ENCODE measurements at regions not wholly inside any gene's neighbourhood (a gene's known extent, or its start where the extent isn't known, plus 50 kb on each side); places are given as distances from the start of the nearest gene placed in this dataset.

DNA sequence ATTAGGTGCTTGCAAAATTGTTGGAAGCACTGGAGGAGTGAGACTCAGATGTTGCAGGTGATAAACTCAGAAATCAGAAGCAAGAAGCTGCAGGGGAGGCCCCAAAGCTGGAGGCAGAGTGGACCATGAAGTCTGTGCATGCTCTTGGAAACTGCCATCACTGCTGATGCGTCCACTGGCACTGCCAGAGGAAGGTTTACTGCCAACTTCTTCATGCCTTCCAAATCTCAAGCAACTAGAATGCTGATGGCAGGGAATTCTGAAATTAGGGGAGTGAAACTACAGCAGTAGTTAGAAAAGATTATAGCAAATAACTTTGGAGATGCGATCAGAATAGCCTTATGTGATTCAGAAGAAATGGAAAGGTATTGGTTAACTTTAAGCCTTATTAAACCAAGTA, 277.1 kb upstream of the SDK2 start:
- 74 to 83% methylated on average over 2 of the region's 2 CpGs for WGBS, 2 donors
- Histone ChIP-seq H3K27ac (no peak overlapping the region), H3K4me3 (no peak overlapping the region), H3K4me1 (no peaks in the 10 kb centered on the region), H3K36me3 (no peaks in the 10 kb centered on the region), H3K27me3 (no peaks in the 10 kb centered on the region), H3K9me3 (peaks cover 0 to 16% (median 3%) of the 10 kb centered on the region in 4 donors)
- TF ChIP-seq POLR2A (IDR thresholded peaks at IDR 0.05) (no peak), EP300 (IDR thresholded peaks at IDR 0.05) (no peak), CTCF (IDR thresholded peaks at IDR 0.05) (no peak)
- DNase-seq (ENCODE audit: low spot score in 2 of 2), result no peak

GRCh38 chr17:73924114-73924908, 279.2 kb upstream of the RPL38 start:
- 81 to 83% methylated on average over 10 of the region's 10 CpGs for WGBS, 2 donors

GRCh38 chr17:73924909-73925186, 278.6 kb upstream of the RPL38 start:
- no peak overlapping the region for H3K27ac ChIP-seq

More at GRCh38 chr17:73924114-73924908, 279.2 kb upstream of the RPL38 start:
- H3K4me1 ChIP-seq, result no peaks in the 10 kb centered on the region
- no peak for DNase-seq (ENCODE audit: low spot score in 2 of 2)
- no peak overlapping the region for H3K27ac ChIP-seq
- no peaks in the 10 kb centered on the region for H3K27me3 ChIP-seq
- H3K4me3 ChIP-seq, result no peak overlapping the region
- TF ChIP-seq CTCF (IDR thresholded peaks at IDR 0.05), result no peak
- TF ChIP-seq EP300 (IDR thresholded peaks at IDR 0.05), result no peak
- no peak for TF ChIP-seq POLR2A (IDR thresholded peaks at IDR 0.05)
- no peaks in the 10 kb centered on the region for H3K36me3 ChIP-seq
- peaks cover 0 to 25% (median 3%) of the 10 kb centered on the region in 4 donors for H3K9me3 ChIP-seq

DNA sequence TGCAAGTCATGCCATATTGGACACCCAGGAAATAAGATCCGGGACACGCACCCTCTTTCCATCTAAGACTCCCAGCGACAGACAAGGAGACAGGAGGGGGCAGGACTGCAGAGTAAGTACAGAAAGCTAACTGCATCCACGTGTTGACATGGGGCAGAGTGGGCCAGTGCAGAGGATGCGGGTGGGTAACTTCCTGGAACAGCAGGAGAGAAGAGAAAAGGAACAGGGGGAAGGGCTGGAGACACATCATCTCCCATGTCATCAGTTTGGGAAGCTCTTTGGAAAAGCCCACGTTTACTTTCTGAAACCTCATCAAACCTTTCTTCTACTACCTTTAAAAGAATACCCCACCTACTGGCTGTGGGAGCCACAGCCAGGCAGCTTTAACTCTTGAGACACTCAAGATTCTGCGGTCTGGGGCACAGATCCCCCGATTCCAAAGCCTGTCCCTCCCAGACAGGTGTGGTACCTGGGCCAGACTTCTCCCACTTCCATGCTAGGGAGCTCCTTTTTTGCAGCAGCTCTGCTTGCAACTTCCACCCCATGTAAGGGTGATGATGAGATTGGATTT, 273.5 kb upstream of the RPL38 start:
- WGBS, 2 donors, result 44 to 51% methylated on average over 8 of the region's 8 CpGs

More at GRCh38 chr17:73924909-73925186, 278.6 kb upstream of the RPL38 start:
- no peak for TF ChIP-seq POLR2A (IDR thresholded peaks at IDR 0.05)
- TF ChIP-seq EP300 (IDR thresholded peaks at IDR 0.05), result no peak
- no peak for TF ChIP-seq CTCF (IDR thresholded peaks at IDR 0.05)
- Histone ChIP-seq H3K36me3 (no peaks in the 10 kb centered on the region), H3K27me3 (no peaks in the 10 kb centered on the region), H3K4me3 (no peak overlapping the region), H3K4me1 (no peaks in the 10 kb centered on the region), H3K9me3 (peaks cover 0 to 20% (median 3%) of the 10 kb centered on the region in 4 donors)
- no peak for DNase-seq (ENCODE audit: low spot score in 2 of 2)

More for the DNA sequence above, 273.5 kb upstream of the RPL38 start:
- DNase-seq (ENCODE audit: low spot score in 2 of 2), result no peak
- TF ChIP-seq CTCF (IDR thresholded peaks at IDR 0.05), result no peak
- TF ChIP-seq EP300 (IDR thresholded peaks at IDR 0.05), result no peak
- TF ChIP-seq POLR2A (IDR thresholded peaks at IDR 0.05), result no peak
- peaks cover 0 to 9% (median 0%) of the 10 kb centered on the region in 4 donors for H3K9me3 ChIP-seq
- no peak overlapping the region for H3K4me3 ChIP-seq
- H3K36me3 ChIP-seq, result no peaks in the 10 kb centered on the region
- H3K27ac ChIP-seq, result no peak overlapping the region
- H3K4me1 ChIP-seq, result peaks cover 0 to 7% (median 0%) of the 10 kb centered on the region in 4 donors
- no peaks in the 10 kb centered on the region for H3K27me3 ChIP-seq

All from tibial nerve (tissue), 4 donors.